DOHH2 (cell line): ENCODE measurements at regions not wholly inside any gene's neighbourhood (a gene's known extent, or its start where the extent isn't known, plus 50 kb on each side); places are given as distances from the start of the nearest gene placed in this dataset.

Experiments used
- H3F3A ChIP-seq: fragments of 200-600 bp; sonication (generic), shearing (Covaris generic); 2 replicates; pipeline ENCODE4 v1.6.0; 2016; ENCODE audit warnings: antibody characterized with exemption, mild to moderate bottlenecking; ENCODE audit not compliant: control insufficient read depth, insufficient read depth
- H3K27ac ChIP-seq: fragments of 200-600 bp; sonication (generic); 2 replicates; pipeline ENCODE4 v1.5.1; 2014; ENCODE audit warnings: low read depth, mild to moderate bottlenecking, low read length, moderate library complexity
- H3K27me3 ChIP-seq: fragments of 200-600 bp; sonication (generic); 2 replicates; pipeline ENCODE4 v1.6.1; 2014; ENCODE audit warnings: mild to moderate bottlenecking, low read length, mixed read lengths; ENCODE audit not compliant: control insufficient read depth
- H3K36me3 ChIP-seq: fragments of 200-600 bp; sonication (generic); 2 replicates; pipeline ENCODE4 v1.6.1; 2014; ENCODE audit warnings: mild to moderate bottlenecking, low read length, moderate library complexity, mixed read lengths; ENCODE audit not compliant: control insufficient read depth
- H3K4me1 ChIP-seq: fragments of 200-600 bp; sonication (generic); 2 replicates; pipeline ENCODE4 v1.6.1; 2014; ENCODE audit warnings: mild to moderate bottlenecking, low read length, mixed read lengths; ENCODE audit not compliant: control insufficient read depth
- H3K4me2 ChIP-seq: fragments of 200-600 bp; sonication (generic); 2 replicates; pipeline ENCODE4 v1.6.0; 2014; ENCODE audit warnings: mild to moderate bottlenecking, low read length, moderate library complexity
- H3K4me3 ChIP-seq: fragments of 200-600 bp; sonication (generic); 2 replicates; pipeline ENCODE4 v1.5.1; 2014; ENCODE audit warnings: mild to moderate bottlenecking, low read length, mixed read lengths
- H3K79me2 ChIP-seq: fragments of 200-600 bp; sonication (generic); 2 replicates; pipeline ENCODE4 v1.6.1; 2014; ENCODE audit warnings: mild to moderate bottlenecking, low read length, mixed read lengths; ENCODE audit not compliant: control insufficient read depth
- H3K9me2 ChIP-seq: fragments of 200-600 bp; sonication (generic); replicated peaks from 2 replicates; pipeline ENCODE4 v1.6.1; 2014; ENCODE audit warnings: mild to moderate bottlenecking, low read length, mixed read lengths; ENCODE audit not compliant: control insufficient read depth
- H3K9me3 ChIP-seq: fragments of 200-600 bp; sonication (generic); 2 replicates; pipeline ENCODE4 v1.6.1; 2014; ENCODE audit warnings: antibody characterized with exemption, low read length, mixed read lengths; ENCODE audit not compliant: control insufficient read depth, insufficient read depth
- H4K20me1 ChIP-seq: fragments of 200-600 bp; sonication (generic); 2 replicates; pipeline ENCODE4 v1.6.0; 2014; ENCODE audit warnings: low read depth, mild to moderate bottlenecking, antibody characterized with exemption, low read length, moderate library complexity; ENCODE audit not compliant: control insufficient read depth, insufficient read depth
- EZH2phosphoT487 ChIP-seq: fragments of 200-600 bp; sonication (generic); IDR thresholded peaks from 2 replicates; pipeline ENCODE4 v1.6.1; 2017; ENCODE audit warnings: borderline replicate concordance, mild to moderate bottlenecking, antibody characterized with exemption, low read length, moderate library complexity, mixed read lengths
- TF ChIP-seq, protein P1 (sequence below): fragments of 200-600 bp; sonication (generic); IDR thresholded peaks from one replicate; pipeline ENCODE4 v1.5.1; 2014; ENCODE audit warnings: antibody characterized with exemption, mild to moderate bottlenecking, low read depth, low read length; ENCODE audit not compliant: poor library complexity, severe bottlenecking

DNA sequence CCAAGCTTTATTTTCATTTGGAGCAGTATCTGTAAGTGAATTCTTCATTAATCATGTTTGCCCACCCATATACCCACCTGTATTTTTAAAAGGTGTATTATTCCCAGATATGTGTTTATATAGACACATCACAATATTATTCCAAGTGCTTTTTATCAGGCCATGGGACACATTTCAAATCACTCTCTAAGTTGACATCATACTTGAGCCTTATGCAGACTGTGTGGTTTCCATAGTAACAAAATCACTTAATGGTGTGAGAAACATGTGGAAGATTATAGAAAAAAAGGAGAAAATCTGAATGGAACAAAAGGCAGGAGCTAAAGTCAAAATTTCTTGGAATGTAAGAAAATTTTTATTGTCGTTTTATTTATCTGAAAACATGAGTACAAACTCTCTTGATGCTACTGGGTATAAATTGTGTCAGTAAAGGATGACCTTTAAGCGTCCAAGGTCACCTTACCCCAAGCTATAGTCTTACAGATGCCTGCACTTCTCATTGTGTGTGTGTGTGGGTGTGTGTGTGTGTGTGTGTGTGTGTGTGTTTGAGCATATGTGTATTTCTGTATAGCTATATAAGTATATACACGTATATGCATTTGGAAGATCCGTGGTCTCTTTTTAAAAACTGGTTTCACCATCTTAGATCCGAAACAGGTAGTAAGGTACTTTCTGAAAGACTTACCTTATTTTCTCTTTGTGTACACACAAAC, 79.8 kb upstream of the CCN6 start:
- no peak overlapping the region for H3K4me3 ChIP-seq
- no peaks in the 10 kb centered on the region for H3K9me3 ChIP-seq
- no peaks in the 10 kb centered on the region for H3K9me2 ChIP-seq
- no peaks in the 10 kb centered on the region for H3K36me3 ChIP-seq
- no peaks in the 10 kb centered on the region; the same call in 1 of the 2 replicates for H3K27me3 ChIP-seq
- H4K20me1 ChIP-seq = no peaks in the 10 kb centered on the region
- no peaks in the 10 kb centered on the region for H3F3A ChIP-seq
- no peaks in the 10 kb centered on the region for H3K79me2 ChIP-seq
- no peaks in the 10 kb centered on the region for H3K4me1 ChIP-seq
- no peak overlapping the region for H3K27ac ChIP-seq
- no peak for TF ChIP-seq EZH2phosphoT487
- TF ChIP-seq, protein P1, sequence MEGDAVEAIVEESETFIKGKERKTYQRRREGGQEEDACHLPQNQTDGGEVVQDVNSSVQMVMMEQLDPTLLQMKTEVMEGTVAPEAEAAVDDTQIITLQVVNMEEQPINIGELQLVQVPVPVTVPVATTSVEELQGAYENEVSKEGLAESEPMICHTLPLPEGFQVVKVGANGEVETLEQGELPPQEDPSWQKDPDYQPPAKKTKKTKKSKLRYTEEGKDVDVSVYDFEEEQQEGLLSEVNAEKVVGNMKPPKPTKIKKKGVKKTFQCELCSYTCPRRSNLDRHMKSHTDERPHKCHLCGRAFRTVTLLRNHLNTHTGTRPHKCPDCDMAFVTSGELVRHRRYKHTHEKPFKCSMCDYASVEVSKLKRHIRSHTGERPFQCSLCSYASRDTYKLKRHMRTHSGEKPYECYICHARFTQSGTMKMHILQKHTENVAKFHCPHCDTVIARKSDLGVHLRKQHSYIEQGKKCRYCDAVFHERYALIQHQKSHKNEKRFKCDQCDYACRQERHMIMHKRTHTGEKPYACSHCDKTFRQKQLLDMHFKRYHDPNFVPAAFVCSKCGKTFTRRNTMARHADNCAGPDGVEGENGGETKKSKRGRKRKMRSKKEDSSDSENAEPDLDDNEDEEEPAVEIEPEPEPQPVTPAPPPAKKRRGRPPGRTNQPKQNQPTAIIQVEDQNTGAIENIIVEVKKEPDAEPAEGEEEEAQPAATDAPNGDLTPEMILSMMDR = no peak
- H3K4me2 ChIP-seq = no peak overlapping the region

DNA sequence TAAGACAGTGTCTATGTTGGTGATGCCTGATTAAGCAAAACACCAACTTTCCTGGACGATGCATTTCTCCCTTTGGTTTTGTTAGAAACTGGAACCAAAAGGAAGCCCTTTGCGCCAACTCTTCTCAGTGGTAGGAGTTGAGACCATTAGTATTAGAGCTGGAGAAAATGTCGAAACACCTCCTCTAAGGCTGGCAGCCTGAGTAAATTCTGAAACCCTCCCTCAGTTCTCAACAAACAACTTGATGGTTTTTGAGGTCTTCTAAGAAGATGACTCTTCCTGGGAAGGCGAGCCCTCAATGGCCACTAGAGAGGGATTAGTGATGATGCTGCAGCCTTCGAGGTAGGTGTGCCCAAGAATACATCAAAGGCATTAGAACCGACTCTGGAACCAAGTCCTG, 78.4 kb upstream of the CCN6 start:
- no peaks in the 10 kb centered on the region for H3K4me1 ChIP-seq
- H3K27me3 ChIP-seq = no peaks in the 10 kb centered on the region; the same call in 1 of the 2 replicates
- H3F3A ChIP-seq = no peaks in the 10 kb centered on the region
- H3K9me2 ChIP-seq = no peaks in the 10 kb centered on the region
- no peaks in the 10 kb centered on the region for H4K20me1 ChIP-seq
- H3K4me2 ChIP-seq = no peak overlapping the region
- H3K79me2 ChIP-seq = no peaks in the 10 kb centered on the region
- no peak overlapping the region for H3K27ac ChIP-seq
- H3K4me3 ChIP-seq = no peak overlapping the region
- no peak for TF ChIP-seq EZH2phosphoT487
- TF ChIP-seq, protein P1 = no peak
- H3K9me3 ChIP-seq = no peaks in the 10 kb centered on the region
- no peaks in the 10 kb centered on the region for H3K36me3 ChIP-seq

DNA sequence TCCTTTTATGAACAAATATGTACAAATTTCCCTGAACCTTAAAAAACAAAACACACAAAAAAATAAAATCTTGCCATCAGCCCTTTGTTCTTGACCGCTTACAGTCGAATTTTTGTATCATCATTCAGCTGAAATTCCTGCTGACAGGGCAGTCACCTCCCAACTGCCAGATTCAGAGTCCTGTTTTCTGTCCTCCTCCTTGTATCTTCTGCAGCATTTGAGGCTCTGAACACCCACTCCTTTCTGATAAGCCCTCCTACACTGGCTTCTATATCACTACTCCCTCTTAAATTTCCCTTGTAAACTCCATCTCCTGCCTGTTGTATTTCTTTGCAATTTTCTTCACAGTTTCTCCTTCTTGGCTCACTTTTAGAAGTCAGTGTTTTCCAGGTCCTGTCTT, 77.8 kb upstream of the CCN6 start:
- Histone ChIP-seq H4K20me1 (no peaks in the 10 kb centered on the region), H3K36me3 (no peaks in the 10 kb centered on the region), H3K9me2 (no peaks in the 10 kb centered on the region), H3K4me2 (no peak overlapping the region), H3K9me3 (no peaks in the 10 kb centered on the region), H3K27ac (no peak overlapping the region), H3K4me1 (no peaks in the 10 kb centered on the region), H3K27me3 (no peaks in the 10 kb centered on the region; the same call in 1 of the 2 replicates), H3K79me2 (no peaks in the 10 kb centered on the region), H3F3A (no peaks in the 10 kb centered on the region), H3K4me3 (no peak overlapping the region)
- TF ChIP-seq, protein P1 = no peak
- no peak for TF ChIP-seq EZH2phosphoT487
